ENCODE measurements at regions not wholly inside any gene's neighbourhood (a gene's known extent, or its start where the extent isn't known, plus 50 kb on each side); places are given as distances from the start of the nearest gene placed in this dataset.

DNA sequence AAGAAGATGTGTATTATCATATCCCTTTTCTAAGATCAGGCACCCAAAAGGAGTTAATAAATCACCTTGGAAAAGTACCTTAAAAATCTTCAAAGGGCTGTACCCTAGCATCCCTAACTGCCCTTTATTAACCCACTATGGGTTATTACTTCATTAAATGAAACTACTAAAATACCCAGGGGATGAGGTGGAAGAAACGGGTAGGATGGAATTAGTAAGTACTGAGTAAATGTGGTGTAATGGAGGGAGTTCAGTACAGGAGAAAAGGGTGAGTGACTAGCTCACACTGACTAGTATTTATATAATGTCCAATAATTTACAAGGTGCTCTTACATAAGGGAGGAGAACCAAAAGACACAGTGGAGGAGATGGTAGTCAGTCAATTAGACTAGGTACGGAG lies 51.0 kb upstream of the RASGEF1B start:
- DNase-seq, result no peak

DNA sequence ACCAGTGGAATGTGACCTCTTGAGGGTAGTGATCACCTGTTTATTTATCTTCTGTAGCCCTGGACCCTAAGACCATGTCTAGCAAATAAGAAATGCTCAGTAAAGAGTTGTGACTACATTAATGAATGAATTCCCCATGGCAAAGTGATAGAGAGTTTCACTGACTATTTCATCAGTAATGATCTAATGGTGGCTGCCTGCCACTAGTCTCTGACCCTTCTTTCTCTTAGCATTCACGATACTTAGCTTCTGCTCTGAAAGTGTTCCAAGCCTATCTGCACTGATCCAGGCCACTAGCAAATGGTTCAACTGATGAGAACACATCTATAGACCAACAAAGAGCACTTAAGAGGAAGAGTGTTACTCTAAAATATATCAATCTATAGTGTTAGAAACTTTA lies 50.0 kb upstream of the RASGEF1B start:
- DNase-seq, result no peak
